ENCODE measurements at regions not wholly inside any gene's neighbourhood (a gene's known extent, or its start where the extent isn't known, plus 50 kb on each side); places are given as distances from the start of the nearest gene placed in this dataset.
"Not testable (repeated sequence)": the region's sequence is repeated elsewhere in the genome, so short reads cannot be mapped to it uniquely, and the experiment has no call there.

- DNase-seq: no peak
Measured at GRCh38 chr3:81823086-81823485, 61.6 kb upstream of the GBE1 start.

GRCh38 chr3:81816473-81817250 is 55.2 kb upstream of the GBE1 start:
- DNase-seq: peak; percentile 5

- DNase-seq: not testable (repeated sequence)
Measured at GRCh38 chr3:81812098-81812497, 50.7 kb upstream of the GBE1 start.
